ENCODE measurements at regions not wholly inside any gene's neighbourhood (a gene's known extent, or its start where the extent isn't known, plus 50 kb on each side); places are given as distances from the start of the nearest gene placed in this dataset.

GRCh38 chr11:134576286-134576685, 164.2 kb upstream of the B3GAT1 start:
- Histone ChIP-seq H3K27ac (no peak overlapping the region), H3K9me3 (no peaks in the 10 kb centered on the region), H3K4me3 (no peak overlapping the region), H3K4me1 (no peaks in the 10 kb centered on the region), H3K36me3 (no peaks in the 10 kb centered on the region), H3K27me3 (no peaks in the 10 kb centered on the region)
- TF ChIP-seq CTCF (IDR thresholded peaks at IDR 0.05) (no peak), POLR2A (IDR thresholded peaks at IDR 0.05) (no peak)
- intact Hi-C loops (cut with DNase I) = no loop called here
- WGBS (ENCODE audit: insufficient coverage, low coverage, low lambda C conversion rate, missing lambda C conversion rate) = 79% methylated on average over 7 of the region's 9 CpGs
- no peak for ATAC-seq
- DNase-seq = no peak

- intact Hi-C loops (cut with DNase I) = no loop called here
- WGBS (ENCODE audit: insufficient coverage, low coverage, low lambda C conversion rate, missing lambda C conversion rate) = 62% methylated on average over 11 of the region's 16 CpGs
- no peak for ATAC-seq
- Histone ChIP-seq H3K4me3 (no peak overlapping the region), H3K27ac (no peak overlapping the region), H3K9me3 (no peaks in the 10 kb centered on the region), H3K36me3 (no peaks in the 10 kb centered on the region), H3K27me3 (no peaks in the 10 kb centered on the region), H3K4me1 (no peaks in the 10 kb centered on the region)
- no peak for DNase-seq
- TF ChIP-seq CTCF (IDR thresholded peaks at IDR 0.05) (no peak), POLR2A (IDR thresholded peaks at IDR 0.05) (no peak)
Observed at GRCh38 chr11:134575504-134576230, 163.6 kb upstream of the B3GAT1 start.

DNA sequence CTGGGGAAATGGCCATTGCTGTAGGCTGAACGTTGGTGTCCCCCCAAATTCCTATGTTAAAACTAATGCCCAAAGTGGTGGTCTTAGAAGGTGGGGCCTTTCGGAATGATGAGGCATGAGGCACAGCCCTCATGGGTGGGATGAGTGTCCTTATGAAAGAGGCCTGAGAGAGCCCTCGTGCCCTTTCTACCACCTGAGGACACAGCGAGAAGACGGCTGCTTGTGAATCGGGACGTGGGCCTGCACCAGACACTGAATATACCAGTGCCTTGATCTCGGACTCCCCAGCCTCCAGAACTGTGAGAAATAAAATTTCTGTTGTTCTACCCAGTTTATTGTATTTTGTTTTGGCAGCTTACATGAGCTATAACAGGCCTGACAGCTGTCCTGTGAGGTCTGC, 162.9 kb upstream of the B3GAT1 start:
- ATAC-seq (no peak), DNase-seq (no peak)
- Histone ChIP-seq H3K4me3 (no peak overlapping the region), H3K27me3 (no peaks in the 10 kb centered on the region), H3K4me1 (no peaks in the 10 kb centered on the region), H3K27ac (no peak overlapping the region), H3K36me3 (no peaks in the 10 kb centered on the region), H3K9me3 (no peaks in the 10 kb centered on the region)
- intact Hi-C loops (cut with DNase I) = no loop called here
- TF ChIP-seq POLR2A (IDR thresholded peaks at IDR 0.05) (no peak), CTCF (IDR thresholded peaks at IDR 0.05) (no peak)
- 85% methylated on average over 8 of the region's 8 CpGs for WGBS (ENCODE audit: insufficient coverage, low coverage, low lambda C conversion rate, missing lambda C conversion rate)

GRCh38 chr11:134574425-134574824, 162.4 kb upstream of the B3GAT1 start:
- H3K27ac ChIP-seq = no peak overlapping the region
- H3K27me3 ChIP-seq = no peaks in the 10 kb centered on the region
- no peaks in the 10 kb centered on the region for H3K4me1 ChIP-seq
- WGBS (ENCODE audit: insufficient coverage, low coverage, low lambda C conversion rate, missing lambda C conversion rate) = 67% methylated on average over 1 of the region's 7 CpGs
- no peaks in the 10 kb centered on the region for H3K36me3 ChIP-seq
- no peak overlapping the region for H3K4me3 ChIP-seq
- intact Hi-C loops (cut with DNase I) = no loop called here
- no peaks in the 10 kb centered on the region for H3K9me3 ChIP-seq
- DNase-seq (no peak), ATAC-seq (no peak)
- TF ChIP-seq POLR2A (IDR thresholded peaks at IDR 0.05) (no peak), CTCF (IDR thresholded peaks at IDR 0.05) (no peak)

Data from right lobe of liver (tissue), 6 donors.